H1 (cell line): ENCODE measurements at regions not wholly inside any gene's neighbourhood (a gene's known extent, or its start where the extent isn't known, plus 50 kb on each side); places are given as distances from the start of the nearest gene placed in this dataset.

ENCODE experiments used
- CTCF ChIA-PET: fragments of 300-600 bp; sonication (Branson Sonifier 250); formaldehyde crosslinking; loops from one replicate; lab custom pipeline; 2021; ENCODE audit not compliant: partially characterized antibody; lab: Charles Lee
- POLR2A ChIA-PET: fragments of 300-600 bp; sonication (Branson Sonifier 250); formaldehyde crosslinking; loops from one replicate; lab custom pipeline; 2021; ENCODE audit warnings: inconsistent platforms; ENCODE audit not compliant: partially characterized antibody; lab: Charles Lee
- DNase-seq, 2 experiments: peaks; one replicate each; pipeline versions ENCODE4 v3.0.0 to v3.0.0-alpha.2; 2010 to 2022; ENCODE audit warnings: low spot score in 2 of 2, low read depth in 1 of 2, mixed read lengths in 1 of 2
- FAIRE-seq: peaks from 2 replicates; lab custom pipeline; 2011; peaks lifted over from hg19 to GRCh38; lab: Jason Lieb, UNC
- H2AFZ ChIP-seq: 2 replicates; pipeline ENCODE4 v1.8.1; 2012; ENCODE audit warnings: low read length, inconsistent platforms
- H2AK5ac ChIP-seq: 2 replicates; pipeline ENCODE4 v1.6.1; 2013; ENCODE audit warnings: low read depth, low read length
- H2BK120ac ChIP-seq: replicated peaks from 2 replicates; pipeline ENCODE3; 2013; ENCODE audit warnings: low read depth, low read length, inconsistent platforms
- H2BK12ac ChIP-seq: 2 replicates; pipeline ENCODE4 v1.6.1; 2013; ENCODE audit warnings: low read depth, low read length
- H2BK15ac ChIP-seq: 2 replicates; pipeline ENCODE4 v1.6.1; 2013; ENCODE audit warnings: low read length
- H2BK20ac ChIP-seq: 2 replicates; pipeline ENCODE4 v1.6.1; 2013; ENCODE audit warnings: low read length
- H2BK5ac ChIP-seq: 2 replicates; pipeline ENCODE4 v1.6.1; 2013; ENCODE audit warnings: low read depth, low read length
- H3K14ac ChIP-seq: 2 replicates; pipeline ENCODE4 v1.6.1; 2013; ENCODE audit warnings: inconsistent platforms; ENCODE audit not compliant: insufficient read length
- H3K18ac ChIP-seq: 2 replicates; pipeline ENCODE4 v1.6.1; 2013; ENCODE audit warnings: low read length; ENCODE audit errors: extremely low read depth
- H3K23ac ChIP-seq: 2 replicates; pipeline ENCODE4 v1.6.1; 2013; ENCODE audit warnings: inconsistent platforms; ENCODE audit not compliant: insufficient read length
- H3K23me2 ChIP-seq: 2 replicates; pipeline ENCODE4 v1.6.1; 2013; ENCODE audit warnings: low read depth, low read length
- H3K27ac ChIP-seq: 2 replicates; pipeline ENCODE4 v1.6.1; 2011; ENCODE audit warnings: low read depth, low read length, inconsistent platforms
- H3K27me3 ChIP-seq, 4 experiments: replicated peaks in 1 of 4; 1 replicate in 1 of 4; 2 replicates in 3 of 4; pipeline versions ENCODE4 v1.6.1 to v1.8.1; 2011 to 2013; ENCODE audit warnings: low read length in 3 of 4, mild to moderate bottlenecking in 3 of 4, inconsistent platforms in 2 of 4, mixed read lengths in 2 of 4, moderate library complexity in 1 of 4; ENCODE audit not compliant: control insufficient read depth in 3 of 4, insufficient read depth in 3 of 4; ENCODE audit errors: extremely low read depth in 1 of 4
- H3K36me3 ChIP-seq, 4 experiments: 2 replicates each; pipeline versions ENCODE4 v1.6.1 to v1.8.1; 2011 to 2013; ENCODE audit warnings: mild to moderate bottlenecking in 4 of 4, low read length in 3 of 4, moderate library complexity in 2 of 4, control low read depth in 1 of 4, inconsistent platforms in 1 of 4; ENCODE audit not compliant: insufficient read depth in 4 of 4, control insufficient read depth in 2 of 4
- H3K4ac ChIP-seq: replicated peaks from 2 replicates; pipeline ENCODE3; 2013; ENCODE audit warnings: low read length, low read depth, mixed read lengths, inconsistent platforms; ENCODE audit not compliant: insufficient read length
- H3K4me1 ChIP-seq, 4 experiments: replicated peaks in 1 of 4; 1 replicate in 1 of 4; 2 replicates in 3 of 4; pipeline versions ENCODE4 v1.6.1 to v1.8.1; 2011 to 2013; ENCODE audit warnings: low read length in 3 of 4, inconsistent platforms in 2 of 4, mixed read lengths in 1 of 4; ENCODE audit not compliant: insufficient read depth in 4 of 4, control insufficient read depth in 3 of 4
- H3K4me2 ChIP-seq, 2 experiments: 2 replicates each; pipeline versions ENCODE4 v1.6.1 to v1.8.1; 2011 to 2013; ENCODE audit warnings: low read depth in 2 of 2, low read length in 2 of 2, control low read depth in 1 of 2, inconsistent platforms in 1 of 2, mild to moderate bottlenecking in 1 of 2; ENCODE audit not compliant: insufficient read depth in 1 of 2
- H3K4me3 ChIP-seq, 4 experiments: fragments of 200-600, 300-600 bp in 1 of 4; sonication (generic), shearing (Covaris generic), sonication (Bioruptor Twin) in 1 of 4; 2 replicates each; pipeline versions ENCODE4 v1.5.1 to v1.8.1; 2011 to 2016; ENCODE audit warnings: low read length in 4 of 4, low read depth in 3 of 4, control low read depth in 2 of 4, inconsistent platforms in 2 of 4, mild to moderate bottlenecking in 2 of 4, mixed read lengths in 1 of 4, moderate library complexity in 1 of 4; ENCODE audit not compliant: insufficient read depth in 2 of 4; ENCODE audit errors: extremely low read depth in 1 of 4
- H3K56ac ChIP-seq: replicated peaks from 2 replicates; pipeline ENCODE3; 2013; ENCODE audit warnings: low read depth, mild to moderate bottlenecking, mixed read lengths, low read length, inconsistent platforms; ENCODE audit not compliant: insufficient read length
- H3K79me1 ChIP-seq: 2 replicates; pipeline ENCODE4 v1.6.1; 2013; ENCODE audit warnings: low read depth, low read length, control low read depth
- H3K79me2 ChIP-seq, 2 experiments: 2 replicates each; pipeline versions ENCODE4 v1.6.1 to v1.8.1; 2012 to 2013; ENCODE audit warnings: low read length in 2 of 2, mild to moderate bottlenecking in 2 of 2, inconsistent platforms in 1 of 2; ENCODE audit not compliant: insufficient read depth in 2 of 2, control insufficient read depth in 1 of 2
- H3K9ac ChIP-seq, 4 experiments: replicated peaks in 1 of 4; 1 replicate in 1 of 4; 2 replicates in 3 of 4; pipeline versions ENCODE4 v1.6.1 to v1.8.1; 2011 to 2013; ENCODE audit warnings: low read depth in 3 of 4, low read length in 3 of 4, control low read depth in 2 of 4, mild to moderate bottlenecking in 2 of 4, moderate library complexity in 2 of 4, inconsistent platforms in 1 of 4; ENCODE audit errors: extremely low read depth in 1 of 4
- H3K9me3 ChIP-seq, 2 experiments: 2 replicates each; pipeline versions ENCODE4 v1.6.1 to v1.8.1; 2012 to 2013; ENCODE audit warnings: mild to moderate bottlenecking in 2 of 2, moderate library complexity in 2 of 2, control low read depth in 1 of 2, inconsistent platforms in 1 of 2, low read depth in 1 of 2, low read length in 1 of 2, mixed read lengths in 1 of 2; ENCODE audit not compliant: insufficient read depth in 2 of 2
- H4K20me1 ChIP-seq, 2 experiments: replicated peaks in 1 of 2; 2 replicates each; pipeline versions ENCODE3 to v1.8.1; 2011 to 2013; ENCODE audit warnings: inconsistent platforms in 2 of 2, low read length in 2 of 2, mild to moderate bottlenecking in 1 of 2; ENCODE audit not compliant: insufficient read depth in 2 of 2, control insufficient read depth in 1 of 2
- H4K5ac ChIP-seq: 2 replicates; pipeline ENCODE4 v1.6.1; 2013; ENCODE audit warnings: low read length, low read depth, mixed read lengths, inconsistent platforms; ENCODE audit not compliant: insufficient read length
- H4K8ac ChIP-seq: 2 replicates; pipeline ENCODE4 v1.8.0; 2013; ENCODE audit warnings: mild to moderate bottlenecking, moderate library complexity, low read length, inconsistent platforms; ENCODE audit not compliant: insufficient read depth; ENCODE audit errors: extremely low read depth
- H4K91ac ChIP-seq: replicated peaks from 2 replicates; pipeline ENCODE3; 2013; ENCODE audit warnings: low read length, mixed read lengths, inconsistent platforms; ENCODE audit not compliant: insufficient read length
- CTCF ChIP-seq, 3 experiments: IDR thresholded peaks; 1 replicate in 2 of 3; 2 replicates in 1 of 3; pipeline versions ENCODE4 v1.5.1 to v1.6.1; 2011; ENCODE audit warnings: low read length in 3 of 3, mild to moderate bottlenecking in 3 of 3, inconsistent platforms in 2 of 3, low read depth in 1 of 3, moderate library complexity in 1 of 3; ENCODE audit not compliant: insufficient read depth in 1 of 3; ENCODE audit errors: control extremely low read depth in 1 of 3
- MAFK ChIP-seq: IDR thresholded peaks from 2 replicates; pipeline ENCODE4 v1.6.1; 2012; ENCODE audit warnings: low read depth, mild to moderate bottlenecking, improper control_type of control experiment, low read length
- NANOG ChIP-seq: IDR thresholded peaks from 2 replicates; pipeline ENCODE4 v1.6.1; 2011; ENCODE audit warnings: low read length, low read depth, mild to moderate bottlenecking, inconsistent platforms; ENCODE audit not compliant: insufficient read depth, poor library complexity, severe bottlenecking
- RFX5 ChIP-seq: IDR thresholded peaks from 2 replicates; pipeline ENCODE4 v1.6.1; 2011; ENCODE audit warnings: low read depth, low read length, improper control_type of control experiment, borderline replicate concordance
- SIRT6 ChIP-seq: IDR thresholded peaks from one replicate; pipeline ENCODE4 v1.7.1; 2012; ENCODE audit warnings: low read length, inconsistent platforms
- SP4 ChIP-seq: IDR thresholded peaks from 2 replicates; pipeline ENCODE4 v1.6.1; 2012; ENCODE audit warnings: low read length, inconsistent platforms
- TAF7 ChIP-seq: optimal IDR thresholded peaks from 2 replicates; pipeline ENCODE3; 2011; ENCODE audit warnings: low read depth, mild to moderate bottlenecking, inconsistent platforms, low read length, moderate library complexity, borderline replicate concordance
- YY1 ChIP-seq: IDR thresholded peaks from 2 replicates; pipeline ENCODE4 v1.6.1; 2011; ENCODE audit warnings: low read depth, mild to moderate bottlenecking, low read length
- ZNF274 ChIP-seq: IDR thresholded peaks from 2 replicates; pipeline ENCODE4 v1.7.0; 2012; ENCODE audit warnings: low read length, borderline replicate concordance; ENCODE audit errors: extremely low read depth
- WGBS, 2 experiments: shearing (Covaris generic) in 1 of 2; methylation state at CpG; one replicate each; pipeline versions ENCODE4 v1.1.6 to v1.1.7; 2013 to 2015; ENCODE audit warnings: low lambda C conversion rate in 2 of 2, mixed read lengths in 2 of 2, inconsistent platforms in 1 of 2, low coverage in 1 of 2, missing lambda C conversion rate in 1 of 2; ENCODE audit not compliant: insufficient replicate concordance in 2 of 2, insufficient coverage in 1 of 2, insufficient read length in 1 of 2; ENCODE audit errors: extremely low coverage in 1 of 2, missing lambda C conversion rate in 1 of 2; 5-methylcytosine and 5-hydroxymethylcytosine counted together
- TF ChIP-seq, protein P1 (sequence below): IDR thresholded peaks from 2 replicates; pipeline ENCODE4 v1.6.1; 2012; ENCODE audit warnings: inconsistent platforms

GRCh38 chr19:29006057-29006735 lies 206.8 kb downstream of the UQCRFS1 start:
- Histone ChIP-seq H2BK12ac (no peak overlapping the region), H2BK15ac (no peak overlapping the region), H4K91ac (no peak overlapping the region), H2BK5ac (no peak overlapping the region), H3K18ac (no peak overlapping the region), H3K23ac (no peak overlapping the region), H4K8ac (no peak overlapping the region), H3K4ac (no peak overlapping the region), H3K23me2 (peaks cover 5% of the 10 kb centered on the region; the same call in 1 of the 2 replicates), H3K9ac (no peak overlapping the region), H3K27me3 (0 out of 7 replicates have a peak, but pooled peaks cover 0 to 2% (median 0%) of the 10 kb centered on the region in 4 experiments), H4K5ac (no peak overlapping the region), H3K79me2 (no peaks in the 10 kb centered on the region), H2BK120ac (no peak overlapping the region), H3K4me3 (no peak overlapping the region), H2AFZ (no peak overlapping the region), H3K27ac (no peak overlapping the region), H2BK20ac (no peak overlapping the region), H3K79me1 (no peaks in the 10 kb centered on the region), H2AK5ac (no peak overlapping the region), H3K56ac (no peak overlapping the region), H3K4me2 (no peak overlapping the region), H3K9me3 (no peaks in the 10 kb centered on the region), H3K14ac (no peak overlapping the region), H4K20me1 (no peaks in the 10 kb centered on the region), H3K4me1 (peaks cover 0 to 11% (median 6%) of the 10 kb centered on the region in 4 experiments; a peak in 5 of 7 replicates), H3K36me3 (no peaks in the 10 kb centered on the region)
- TF ChIP-seq RFX5 (no peak), CTCF (IDR thresholded peaks at IDR 0.05; ENCODE audit: control extremely low read depth in 1 of 3, insufficient read depth in 1 of 3, low read depth in 1 of 3, low read length in 3 of 3) (no peak), SP4 (no peak), YY1 (no peak), ZNF274 (no peak), MAFK (no peak), TAF7 (no peak), NANOG (no peak), SIRT6 (no peak)
- TF ChIP-seq, protein P1, sequence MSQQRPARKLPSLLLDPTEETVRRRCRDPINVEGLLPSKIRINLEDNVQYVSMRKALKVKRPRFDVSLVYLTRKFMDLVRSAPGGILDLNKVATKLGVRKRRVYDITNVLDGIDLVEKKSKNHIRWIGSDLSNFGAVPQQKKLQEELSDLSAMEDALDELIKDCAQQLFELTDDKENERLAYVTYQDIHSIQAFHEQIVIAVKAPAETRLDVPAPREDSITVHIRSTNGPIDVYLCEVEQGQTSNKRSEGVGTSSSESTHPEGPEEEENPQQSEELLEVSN, result no peak
- WGBS, 2 experiments, result 91% methylated on average over 8 of the region's 8 CpGs; no CpG with 5 or more reads in 1 of the 2 experiments
- CTCF ChIA-PET, result interaction anchor here (0.6 to 1.7 kb wide), 4 partner anchors 14 to 257 kb away, joined by 3 to 5 read pairs (median 4); no protein-coding TSS in a partner anchor
- POLR2A ChIA-PET, result no interaction called here
- DNase-seq (no peak), FAIRE-seq (no peak)
